ENCODE measurements at regions not wholly inside any gene's neighbourhood (a gene's known extent, or its start where the extent isn't known, plus 50 kb on each side); places are given as distances from the start of the nearest gene placed in this dataset.
"Not testable (repeated sequence)": the region's sequence is repeated elsewhere in the genome, so short reads cannot be mapped to it uniquely, and the experiment has no call there.

GRCh38 chr16:66095676-66096075, 270.8 kb upstream of the CDH5 start:
- no peak for DNase-seq (ENCODE audit: low spot score)

DNA sequence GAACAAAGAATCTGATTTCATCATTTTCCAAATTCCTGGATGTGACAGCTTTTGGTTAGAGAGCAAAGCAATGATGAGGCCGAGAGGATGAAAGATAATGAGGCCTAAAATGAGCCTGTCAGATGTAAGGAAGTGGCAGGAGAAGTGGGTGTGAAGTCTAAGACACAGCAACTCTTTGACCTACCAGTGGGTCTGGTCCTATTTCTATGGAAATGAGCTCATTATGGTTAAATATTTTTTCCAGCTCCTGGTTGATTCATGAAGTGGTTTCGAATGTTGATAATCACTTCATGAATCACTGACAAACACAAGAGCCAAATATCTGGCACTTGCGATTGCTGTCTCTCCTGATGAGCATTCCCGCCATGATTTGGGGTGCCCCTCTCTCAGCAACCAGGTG, 273.3 kb upstream of the CDH5 start:
- no peak for DNase-seq (ENCODE audit: low spot score)

DNA sequence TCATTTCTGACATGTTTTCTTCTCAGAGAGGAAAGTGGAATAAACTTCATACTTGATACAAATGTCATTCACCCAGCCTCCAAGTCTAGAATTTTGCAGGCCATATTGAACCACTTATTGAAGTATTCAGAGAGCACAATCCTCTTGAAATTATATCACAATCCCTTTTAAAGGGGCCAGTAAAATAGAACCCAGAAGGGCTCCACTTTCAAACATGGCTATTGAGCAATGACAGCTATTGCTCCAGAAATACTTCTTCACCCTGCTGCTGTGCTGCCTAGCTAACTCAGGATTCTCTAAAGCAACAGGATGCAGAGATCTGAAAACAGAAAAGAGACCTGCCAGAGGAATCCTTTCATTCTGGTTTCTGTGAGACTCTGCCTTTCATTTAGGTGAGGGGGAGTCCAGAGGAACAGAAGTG, 275.0 kb upstream of the CDH5 start:
- no peak for DNase-seq (ENCODE audit: low spot score)

- no peak for DNase-seq (ENCODE audit: low spot score)
These were observed 277.8 kb upstream of the CDH5 start for GRCh38 chr16:66088681-66089080.

DNA sequence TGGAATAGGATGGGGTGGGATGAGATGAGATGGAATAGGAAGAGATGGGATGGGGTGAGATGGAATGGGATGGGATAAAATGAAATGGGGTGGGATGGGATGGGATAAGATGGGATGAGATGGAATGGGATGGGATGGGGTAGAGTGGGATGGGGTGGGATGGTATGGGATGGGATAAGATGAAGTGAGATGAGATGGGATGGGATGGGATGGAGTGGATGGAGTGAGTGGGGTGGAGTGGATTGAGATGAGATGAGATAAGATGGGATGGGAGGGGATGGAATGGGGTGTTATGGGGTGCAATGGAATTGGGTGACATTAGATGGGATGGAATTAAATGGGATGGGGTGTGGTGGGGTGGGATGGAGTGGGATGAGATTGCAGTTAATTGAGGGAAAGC, 279.2 kb upstream of the CDH5 start:
- no peak for DNase-seq (ENCODE audit: low spot score)

DNA sequence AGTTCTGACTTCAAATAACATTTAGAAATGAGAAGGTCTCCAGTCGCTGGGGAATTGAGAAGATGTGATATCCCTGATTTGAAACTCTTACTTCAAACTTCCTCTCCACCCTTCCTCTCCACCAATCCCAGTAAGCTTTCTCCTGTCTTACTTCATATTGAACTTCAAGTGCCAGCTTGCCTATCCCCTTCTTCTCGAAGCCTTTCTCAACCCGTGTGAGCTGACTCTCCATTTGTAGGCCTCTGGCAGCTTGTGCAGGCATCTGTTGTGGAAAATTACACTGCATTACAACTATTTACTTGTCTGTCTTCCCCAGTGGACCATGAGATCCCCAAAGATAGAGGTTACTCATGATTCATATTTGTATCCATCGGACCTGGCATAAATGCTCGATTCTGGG, 280.8 kb upstream of the CDH5 start:
- no peak for DNase-seq (ENCODE audit: low spot score)

GRCh38 chr16:66084731-66085130, 281.8 kb upstream of the CDH5 start:
- DNase-seq (ENCODE audit: low spot score) = not testable (repeated sequence)

DNA sequence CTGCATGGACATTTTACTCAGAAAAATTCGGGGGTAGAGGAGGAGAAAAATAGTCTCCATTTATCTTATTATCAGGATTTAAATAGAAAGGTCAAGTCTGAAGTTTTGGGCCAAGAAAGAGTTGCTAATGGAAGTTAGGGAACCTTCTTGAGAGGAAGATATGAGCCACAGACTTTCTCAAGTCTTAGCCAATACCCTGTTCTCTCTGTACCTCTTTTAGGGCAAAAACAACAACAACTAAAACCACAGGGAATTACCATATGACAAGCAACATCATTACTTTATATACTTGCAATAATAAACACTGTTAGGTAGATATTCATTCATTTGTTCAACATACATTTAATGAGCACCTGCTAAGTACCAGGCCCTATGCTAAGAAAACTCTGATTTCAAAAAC, 282.2 kb upstream of the CDH5 start:
- no peak for DNase-seq (ENCODE audit: low spot score)

GRCh38 chr16:66083171-66083570, 283.3 kb upstream of the CDH5 start:
- no peak for DNase-seq (ENCODE audit: low spot score)

- no peak for DNase-seq (ENCODE audit: low spot score)
These were observed 284.1 kb upstream of the CDH5 start for GRCh38 chr16:66082424-66082823.

DNA sequence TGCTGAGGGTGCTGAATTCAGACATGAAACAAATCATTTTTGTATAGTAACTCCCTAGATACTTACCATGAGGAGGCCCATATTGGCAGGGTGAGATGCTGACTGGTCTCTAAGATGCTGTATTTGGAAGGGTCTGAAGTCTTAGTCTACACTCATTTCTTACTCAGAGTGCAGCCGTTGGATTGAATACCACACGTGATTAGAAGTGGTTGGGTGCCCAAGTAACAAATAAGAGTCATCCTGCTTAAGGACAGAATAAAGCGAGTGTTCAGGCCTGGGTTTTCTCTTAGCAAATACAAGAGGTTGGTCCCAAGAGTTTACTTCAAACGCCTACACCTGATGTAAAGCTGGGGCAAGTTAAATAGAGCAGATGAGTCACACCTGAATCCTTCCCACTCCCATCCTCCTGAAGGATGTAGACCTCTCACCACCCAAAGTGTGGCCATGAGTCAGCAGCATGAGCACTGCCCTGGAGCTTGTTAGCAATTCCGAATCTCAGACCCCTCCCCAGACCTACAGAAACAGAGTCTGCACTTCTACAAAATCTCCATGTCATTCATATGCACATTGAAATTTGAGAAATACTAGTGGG, 284.6 kb upstream of the CDH5 start:
- no peak for DNase-seq (ENCODE audit: low spot score)

DNA sequence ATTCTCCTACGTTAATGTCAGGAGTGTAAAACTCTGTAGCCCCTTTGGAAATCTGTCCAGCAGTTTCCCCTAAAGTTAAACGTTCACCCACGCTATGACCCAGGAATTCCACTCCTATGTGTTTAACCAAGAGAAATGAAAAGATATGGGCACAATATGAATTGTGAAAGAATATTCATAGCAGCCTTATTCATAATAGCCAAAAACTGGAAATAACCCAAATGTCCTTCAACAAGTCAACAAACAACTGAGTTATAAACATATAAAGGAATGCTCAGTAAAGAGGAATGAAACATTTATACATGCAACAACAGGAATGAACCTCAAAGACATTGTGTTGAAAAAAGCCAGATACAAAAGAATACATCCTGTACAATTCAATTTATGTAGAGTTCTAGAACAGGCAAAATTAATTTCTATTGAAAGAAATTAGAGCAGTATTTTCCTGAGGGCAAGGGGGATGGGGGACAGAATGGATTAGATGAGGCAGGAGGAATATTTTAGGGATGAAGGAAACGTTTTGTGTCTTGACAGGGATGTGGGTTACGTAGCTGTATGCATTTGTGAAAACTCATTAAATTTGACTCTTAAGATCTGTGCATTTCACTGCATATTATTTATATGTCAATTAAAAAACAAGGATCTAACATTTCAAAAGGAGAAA, 286.7 kb upstream of the CDH5 start:
- DNase-seq (ENCODE audit: low spot score) = no peak

GRCh38 chr16:66070140-66070917, 296.2 kb upstream of the CDH5 start:
- no peak for DNase-seq (ENCODE audit: low spot score)

DNA sequence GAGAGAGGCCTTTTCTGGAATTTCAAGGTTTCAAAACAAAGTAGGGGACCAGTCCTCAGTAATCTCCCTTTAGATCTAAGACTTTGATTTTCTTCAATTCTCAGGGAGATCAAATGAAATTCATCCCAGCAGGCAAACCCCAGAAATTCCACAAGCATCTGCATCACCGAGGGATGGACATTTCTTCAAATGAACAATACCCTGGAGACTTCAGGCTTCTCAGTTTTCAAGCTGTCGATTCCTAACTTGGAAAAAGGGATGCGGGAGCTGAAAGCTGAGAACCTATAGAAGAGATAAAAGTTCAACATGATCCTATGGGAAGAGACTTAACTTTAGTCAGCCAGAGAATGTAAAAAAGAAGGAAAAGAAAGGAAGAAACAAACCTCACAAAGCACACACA, 296.9 kb upstream of the CDH5 start:
- no peak for DNase-seq (ENCODE audit: low spot score)

DNA sequence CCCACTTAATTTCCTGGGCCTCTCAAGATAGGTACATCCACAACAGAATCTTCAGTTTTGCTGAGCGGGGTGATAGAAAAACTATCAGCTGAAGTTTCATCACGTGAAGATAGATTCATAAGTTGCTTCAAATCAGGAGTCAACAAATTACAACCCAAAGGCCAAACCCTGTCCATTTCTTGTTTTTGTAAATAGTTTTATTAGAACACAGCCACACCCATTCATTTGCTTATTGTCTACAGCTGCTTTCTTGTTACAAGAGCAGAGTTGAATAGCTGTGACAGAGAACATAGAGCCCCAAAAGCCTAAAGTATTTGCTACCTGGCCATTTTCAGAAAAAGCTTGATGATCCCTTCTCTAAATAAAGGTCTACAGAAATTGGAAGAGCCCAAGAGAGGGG, 300.1 kb upstream of the CDH5 start:
- DNase-seq (ENCODE audit: low spot score) = no peak

DNA sequence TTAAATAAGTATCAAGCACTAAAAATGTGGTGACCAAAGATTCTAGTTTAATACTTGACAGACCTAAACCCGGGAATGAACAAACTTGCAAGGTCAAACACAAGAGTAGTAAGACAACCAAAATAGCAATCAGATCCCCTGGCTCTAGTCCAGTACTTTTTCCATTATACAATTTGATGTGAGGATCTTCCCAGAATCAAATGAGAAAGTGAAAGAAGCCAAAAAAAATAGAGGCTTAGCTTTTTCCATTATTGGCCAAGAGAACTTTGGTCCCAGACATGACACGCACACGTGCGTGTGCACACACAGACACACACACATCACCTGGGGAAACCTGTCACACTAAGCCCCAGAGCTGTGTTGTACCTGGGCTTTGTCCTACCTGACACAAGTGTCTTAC, 300.6 kb upstream of the CDH5 start:
- DNase-seq (ENCODE audit: low spot score) = no peak

GRCh38 chr16:66064801-66065530, 301.5 kb upstream of the CDH5 start:
- no peak for DNase-seq (ENCODE audit: low spot score)

- no peak for DNase-seq (ENCODE audit: low spot score)
These were observed 307.7 kb upstream of the CDH5 start for GRCh38 chr16:66058832-66059231.

GRCh38 chr16:66058172-66058691, 308.3 kb upstream of the CDH5 start:
- DNase-seq (ENCODE audit: low spot score) = no peak

- no peak for DNase-seq (ENCODE audit: low spot score)
These were observed 309.4 kb upstream of the CDH5 start for GRCh38 chr16:66057057-66057456.

DNA sequence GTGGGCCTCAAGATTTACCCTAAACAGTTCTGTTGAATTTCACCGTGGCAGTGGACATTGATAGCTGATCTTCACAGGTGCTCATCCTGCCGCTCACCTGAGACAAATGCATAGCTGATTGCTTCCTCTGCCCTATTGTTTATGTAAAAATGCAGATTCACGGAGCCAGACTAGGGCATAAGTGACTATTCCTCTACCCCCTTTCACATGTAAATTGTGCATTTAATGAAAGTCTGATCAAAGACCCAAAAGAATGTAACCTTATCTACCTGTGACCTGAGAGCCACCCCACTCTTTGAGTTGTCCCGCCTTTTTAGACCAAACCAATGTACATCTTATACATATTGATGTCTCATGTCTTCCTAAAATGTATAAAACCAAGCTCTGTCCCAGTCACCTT, 312.4 kb upstream of the CDH5 start:
- DNase-seq (ENCODE audit: low spot score) = no peak

- DNase-seq (ENCODE audit: low spot score) = no peak
These were observed 313.7 kb upstream of the CDH5 start for GRCh38 chr16:66052745-66053144.

- no peak for DNase-seq (ENCODE audit: low spot score)
These were observed 315.5 kb upstream of the CDH5 start for GRCh38 chr16:66050991-66051390.
